Loucy (cell line): ENCODE measurements at regions not wholly inside any gene's neighbourhood (a gene's known extent, or its start where the extent isn't known, plus 50 kb on each side); places are given as distances from the start of the nearest gene placed in this dataset.

Experiments used
- H2AFZ ChIP-seq: fragments of 200-600 bp; sonication (generic); 2 replicates; pipeline ENCODE4 v1.6.0; 2016; ENCODE audit warnings: antibody characterized with exemption, mild to moderate bottlenecking, low read length, moderate library complexity
- H3F3A ChIP-seq: fragments of 200-600 bp; 2 replicates; pipeline ENCODE4 v1.6.0; 2016; ENCODE audit warnings: antibody characterized with exemption, low read depth, mild to moderate bottlenecking
- H3K27me3 ChIP-seq: fragments of 200-600 bp; sonication (generic); 2 replicates; pipeline ENCODE4 v1.6.1; 2014; ENCODE audit warnings: low read length, mild to moderate bottlenecking; ENCODE audit not compliant: insufficient read depth, poor library complexity, severe bottlenecking
- H3K36me3 ChIP-seq: fragments of 200-600 bp; sonication (generic); 2 replicates; pipeline ENCODE4 v1.6.1; 2016; ENCODE audit warnings: low read length; ENCODE audit not compliant: insufficient read depth
- H3K4me1 ChIP-seq: fragments of 200-600 bp; sonication (generic); 2 replicates; pipeline ENCODE4 v1.5.1; 2014; ENCODE audit warnings: low read length, mild to moderate bottlenecking; ENCODE audit not compliant: insufficient read depth, poor library complexity, severe bottlenecking
- H3K4me2 ChIP-seq: fragments of 200-600 bp; sonication (generic); 2 replicates; pipeline ENCODE4 v1.6.0; 2014; ENCODE audit warnings: antibody characterized with exemption, low read length, low read depth, mild to moderate bottlenecking; ENCODE audit not compliant: poor library complexity, severe bottlenecking
- H3K4me3 ChIP-seq: fragments of 200-600 bp; sonication (generic); 2 replicates; pipeline ENCODE4 v1.5.1; 2014; ENCODE audit warnings: low read length, mild to moderate bottlenecking, mixed read lengths; ENCODE audit not compliant: poor library complexity, severe bottlenecking
- H3K79me2 ChIP-seq: fragments of 200-600 bp; sonication (generic); 2 replicates; pipeline ENCODE4 v1.6.1; 2014; ENCODE audit warnings: low read length; ENCODE audit not compliant: insufficient read depth
- H3K9ac ChIP-seq: fragments of 200-600 bp; sonication (generic); 2 replicates; pipeline ENCODE4 v1.6.0; 2014; ENCODE audit warnings: mild to moderate bottlenecking, low read depth, low read length, moderate library complexity; ENCODE audit not compliant: poor library complexity, severe bottlenecking
- H3K9me2 ChIP-seq: fragments of 200-600 bp; sonication (generic); replicated peaks from 2 replicates; pipeline ENCODE4 v1.6.1; 2016; ENCODE audit warnings: low read depth, low read length, mixed read lengths
- H3K9me3 ChIP-seq: fragments of 200-600 bp; sonication (generic); 2 replicates; pipeline ENCODE4 v1.6.1; 2014; ENCODE audit warnings: mild to moderate bottlenecking, antibody characterized with exemption, low read length, low read depth; ENCODE audit not compliant: insufficient read depth
- H4K20me1 ChIP-seq: fragments of 200-600 bp; sonication (generic); 2 replicates; pipeline ENCODE4 v1.6.0; 2014; ENCODE audit warnings: antibody characterized with exemption, low read length, mild to moderate bottlenecking; ENCODE audit not compliant: insufficient read depth, poor library complexity, severe bottlenecking
- CTCF ChIP-seq: fragments of 200-600 bp; sonication (generic); conservative IDR thresholded peaks from 2 replicates; pipeline ENCODE4 v1.5.1; 2014; ENCODE audit warnings: mild to moderate bottlenecking, antibody characterized with exemption, low read length
- EZH2phosphoT487 ChIP-seq: fragments of 200-600 bp; IDR thresholded peaks from 2 replicates; pipeline ENCODE4 v1.6.1; 2018; ENCODE audit warnings: antibody characterized with exemption, mild to moderate bottlenecking, moderate library complexity, borderline replicate concordance

GRCh38 chr18:11544060-11544633 is 65.2 kb upstream of the SLC35G4 start:
- no peaks in the 10 kb centered on the region for H3K9me2 ChIP-seq
- no peak overlapping the region for H3K4me2 ChIP-seq
- H3K79me2 ChIP-seq: no peaks in the 10 kb centered on the region
- no peaks in the 10 kb centered on the region for H3K36me3 ChIP-seq
- H3K9me3 ChIP-seq: no peaks in the 10 kb centered on the region; the same call in 1 of the 2 replicates
- H4K20me1 ChIP-seq: no peaks in the 10 kb centered on the region
- no peak overlapping the region for H3K4me3 ChIP-seq
- no peaks in the 10 kb centered on the region for H3F3A ChIP-seq
- H3K27me3 ChIP-seq: no peaks in the 10 kb centered on the region
- TF ChIP-seq CTCF: no peak
- TF ChIP-seq EZH2phosphoT487: no peak
- H3K4me1 ChIP-seq: no peaks in the 10 kb centered on the region
- H3K9ac ChIP-seq: no peak overlapping the region
- no peak overlapping the region for H2AFZ ChIP-seq

GRCh38 chr18:11541179-11541578 is 68.2 kb upstream of the SLC35G4 start:
- Histone ChIP-seq H3K36me3 (no peaks in the 10 kb centered on the region), H3F3A (no peaks in the 10 kb centered on the region), H3K4me3 (no peak overlapping the region), H3K79me2 (no peaks in the 10 kb centered on the region), H3K9me3 (no peaks in the 10 kb centered on the region; the same call in 1 of the 2 replicates), H3K4me1 (no peaks in the 10 kb centered on the region), H3K9me2 (no peaks in the 10 kb centered on the region), H3K9ac (no peak overlapping the region), H4K20me1 (no peaks in the 10 kb centered on the region), H2AFZ (no peak overlapping the region), H3K4me2 (no peak overlapping the region), H3K27me3 (no peaks in the 10 kb centered on the region)
- TF ChIP-seq EZH2phosphoT487: no peak
- no peak for TF ChIP-seq CTCF

- no peaks in the 10 kb centered on the region for H3K27me3 ChIP-seq
- no peaks in the 10 kb centered on the region for H3K9me3 ChIP-seq
- H2AFZ ChIP-seq: no peak overlapping the region
- H3K9ac ChIP-seq: no peak overlapping the region
- H4K20me1 ChIP-seq: no peaks in the 10 kb centered on the region
- H3K36me3 ChIP-seq: no peaks in the 10 kb centered on the region
- H3F3A ChIP-seq: no peaks in the 10 kb centered on the region
- no peak overlapping the region for H3K4me2 ChIP-seq
- H3K9me2 ChIP-seq: no peaks in the 10 kb centered on the region
- H3K79me2 ChIP-seq: no peaks in the 10 kb centered on the region
- no peaks in the 10 kb centered on the region for H3K4me1 ChIP-seq
- TF ChIP-seq EZH2phosphoT487 (no peak), CTCF (no peak)
- H3K4me3 ChIP-seq: no peak overlapping the region
These were observed 75.4 kb upstream of the SLC35G4 start for GRCh38 chr18:11533942-11534496.
